GM23338 (cell line): ENCODE measurements at regions not wholly inside any gene's neighbourhood (a gene's known extent, or its start where the extent isn't known, plus 50 kb on each side); places are given as distances from the start of the nearest gene placed in this dataset.

Source experiments
- ATAC-seq: fragments of 200-7000 bp; cut with Tn5 transposase; 3 replicates; pipeline ENCODE4 v1.9.1; 2020
- DNase-seq: peaks from one replicate; pipeline ENCODE4 v3.0.0-alpha.2; 2015; ENCODE audit warnings: low spot score
- H2AFZ ChIP-seq: fragments of 200-600 bp; sonication (generic); 2 replicates; pipeline ENCODE4 v1.8.0; 2016; ENCODE audit warnings: antibody characterized with exemption, mild to moderate bottlenecking, moderate library complexity
- H3F3A ChIP-seq: fragments of 200-600 bp; sonication (generic); replicated peaks from 2 replicates; pipeline ENCODE4 v1.8.0; 2017; ENCODE audit warnings: antibody characterized with exemption, mixed run types, low read depth
- H3K27ac ChIP-seq: fragments of 200-600 bp; sonication (generic); 2 replicates; pipeline ENCODE4 v1.6.1; 2016; ENCODE audit warnings: low read depth
- H3K27me3 ChIP-seq: fragments of 200-600 bp; sonication (generic); 2 replicates; pipeline ENCODE4 v1.8.0; 2016; ENCODE audit warnings: mild to moderate bottlenecking, mixed run types, moderate library complexity; ENCODE audit not compliant: insufficient read depth
- H3K36me3 ChIP-seq: fragments of 200-600 bp; sonication (generic); 2 replicates; pipeline ENCODE4 v1.8.0; 2016; ENCODE audit warnings: mild to moderate bottlenecking; ENCODE audit not compliant: insufficient read depth
- H3K4me1 ChIP-seq: fragments of 200-600 bp; sonication (generic); 2 replicates; pipeline ENCODE4 v1.8.0; 2016; ENCODE audit warnings: mild to moderate bottlenecking, moderate library complexity; ENCODE audit not compliant: insufficient read depth
- H3K4me2 ChIP-seq: fragments of 200-600 bp; sonication (generic); 2 replicates; pipeline ENCODE4 v1.7.1; 2017; ENCODE audit warnings: mixed run types
- H3K4me3 ChIP-seq: fragments of 200-600 bp; sonication (generic); 2 replicates; pipeline ENCODE4 v1.6.1; 2016; ENCODE audit warnings: mixed run types
- H3K79me2 ChIP-seq: fragments of 200-600 bp; sonication (generic); replicated peaks from 2 replicates; pipeline ENCODE4 v1.8.0; 2017; ENCODE audit warnings: mild to moderate bottlenecking; ENCODE audit not compliant: insufficient read depth
- H3K9me2 ChIP-seq: fragments of 200-600 bp; sonication (generic); 2 replicates; pipeline ENCODE4 v1.8.0; 2017; ENCODE audit not compliant: insufficient read depth
- H4K20me1 ChIP-seq: fragments of 200-600 bp; sonication (generic); replicated peaks from 2 replicates; pipeline ENCODE4 v1.8.0; 2017; ENCODE audit warnings: mild to moderate bottlenecking; ENCODE audit not compliant: insufficient read depth
- H3K27ac Mint-ChIP-seq: 2 replicates; pipeline ENCODE4 v1.8.0; 2020; ENCODE audit warnings: inconsistent platforms, mild to moderate bottlenecking, moderate library complexity, mixed read lengths
- H3K27me3 Mint-ChIP-seq: 3 replicates; pipeline ENCODE4 v1.8.0; 2022; ENCODE audit warnings: low read depth, mild to moderate bottlenecking, moderate library complexity, mixed read lengths, inconsistent platforms; ENCODE audit not compliant: insufficient read depth, poor library complexity
- H3K36me3 Mint-ChIP-seq: 3 replicates; pipeline ENCODE4 v1.8.0; 2021; ENCODE audit warnings: low read depth, mild to moderate bottlenecking, inconsistent platforms, moderate library complexity, mixed read lengths
- H3K4me1 Mint-ChIP-seq: 3 replicates; pipeline ENCODE4 v1.8.0; 2020; ENCODE audit warnings: mild to moderate bottlenecking, inconsistent platforms, mixed read lengths
- H3K4me3 Mint-ChIP-seq: 3 replicates; pipeline ENCODE4 v1.8.0; 2021; ENCODE audit warnings: moderate library complexity, mild to moderate bottlenecking, inconsistent platforms, mixed read lengths
- H3K9me3 Mint-ChIP-seq: 3 replicates; pipeline ENCODE4 v1.8.0; 2020; ENCODE audit warnings: moderate library complexity, mild to moderate bottlenecking, inconsistent platforms, mixed read lengths
- CREB1 ChIP-seq: fragments of 250-450 bp; sonication (Bioruptor Pico); IDR thresholded peaks from 2 replicates; pipeline ENCODE4 v1.5.0; 2020; ENCODE audit warnings: low read depth, mild to moderate bottlenecking, moderate library complexity
- CTCF ChIP-seq, 2 experiments: fragments of 200-600 bp in 1 of 2; sonication (generic) in 1 of 2; conservative IDR thresholded peaks; 2 replicates each; pipeline versions ENCODE4 v1.5.1 to v1.6.1; 2016 to 2017; ENCODE audit warnings: antibody characterized with exemption in 2 of 2, low read depth in 2 of 2, mild to moderate bottlenecking in 2 of 2, moderate library complexity in 1 of 2
- ETS1 ChIP-seq: IDR thresholded peaks from 2 replicates; pipeline ENCODE4 v1.6.1; 2016; ENCODE audit warnings: antibody characterized with exemption
- EZH2 ChIP-seq: fragments of 200-600 bp; sonication (generic); IDR thresholded peaks from one replicate; pipeline ENCODE4 v1.8.0; 2017; ENCODE audit warnings: antibody characterized with exemption, mild to moderate bottlenecking, low read depth; ENCODE audit not compliant: unreplicated experiment
- EZH2phosphoT487 ChIP-seq: fragments of 200-600 bp; sonication (generic); IDR thresholded peaks from one replicate; pipeline ENCODE4 v1.8.1; 2018; ENCODE audit warnings: antibody characterized with exemption; ENCODE audit not compliant: unreplicated experiment
- JUNB ChIP-seq: IDR thresholded peaks from one replicate; pipeline ENCODE4 v1.6.1; 2016; ENCODE audit warnings: antibody characterized with exemption; ENCODE audit not compliant: unreplicated experiment
- NANOG ChIP-seq: IDR thresholded peaks from 2 replicates; pipeline ENCODE4 v1.6.1; 2016; ENCODE audit warnings: antibody characterized with exemption, borderline replicate concordance
- POLR2AphosphoS5 ChIP-seq: IDR thresholded peaks from 2 replicates; pipeline ENCODE4 v1.6.1; 2016; ENCODE audit warnings: antibody characterized with exemption, low read depth
- REST ChIP-seq: IDR thresholded peaks from one replicate; pipeline ENCODE4 v1.6.1; 2018; ENCODE audit warnings: antibody characterized with exemption; ENCODE audit not compliant: unreplicated experiment
- STAT1 ChIP-seq: IDR thresholded peaks from one replicate; pipeline ENCODE4 v1.6.1; 2016; ENCODE audit warnings: antibody characterized with exemption; ENCODE audit not compliant: unreplicated experiment
- ZNF114 ChIP-seq: fragments of 250-450 bp; sonication (Bioruptor Pico); IDR thresholded peaks from 2 replicates; pipeline ENCODE4 v1.5.0; 2020; ENCODE audit warnings: mild to moderate bottlenecking, moderate library complexity
- ZNF331 ChIP-seq: fragments of 250-450 bp; sonication (Bioruptor Pico); IDR thresholded peaks from 2 replicates; pipeline ENCODE4 v1.5.0; 2020; ENCODE audit warnings: low read depth, mild to moderate bottlenecking, moderate library complexity
- ZNF462 ChIP-seq: fragments of 250-450 bp; sonication (Bioruptor Pico); IDR thresholded peaks from 2 replicates; pipeline ENCODE4 v1.5.0; 2020; ENCODE audit warnings: mild to moderate bottlenecking, moderate library complexity

GRCh38 chr4:147284256-147284835 is 196.6 kb upstream of the EDNRA start:
- Histone ChIP-seq H3K4me1 (no peaks in the 10 kb centered on the region), H3K27me3 (no peaks in the 10 kb centered on the region), H2AFZ (no peak overlapping the region), H3K4me2 (no peak overlapping the region), H4K20me1 (no peaks in the 10 kb centered on the region), H3K36me3 (no peaks in the 10 kb centered on the region), H3F3A (no peaks in the 10 kb centered on the region), H3K27ac (no peak overlapping the region), H3K4me3 (no peak overlapping the region), H3K9me2 (peaks cover 4% of the 10 kb centered on the region), H3K79me2 (no peaks in the 10 kb centered on the region)
- TF ChIP-seq NANOG (no peak), POLR2AphosphoS5 (no peak), JUNB (no peak), ZNF114 (CRISPR knock-in tag) (no peak), EZH2 (no peak), CTCF (conservative IDR thresholded peaks at IDR 0.05; ENCODE audit: low read depth in 2 of 2) (no peak), CREB1 (CRISPR knock-in tag) (no peak), REST (no peak), ZNF331 (CRISPR knock-in tag) (no peak), ZNF462 (no peak), STAT1 (no peak), ETS1 (no peak), EZH2phosphoT487 (no peak)
- H3K27ac Mint-ChIP-seq: no peak overlapping the region
- no peak overlapping the region for H3K4me3 Mint-ChIP-seq
- H3K27me3 Mint-ChIP-seq: peaks cover 6% of the 10 kb centered on the region
- no peaks in the 10 kb centered on the region for H3K4me1 Mint-ChIP-seq
- H3K36me3 Mint-ChIP-seq: no peaks in the 10 kb centered on the region
- no peak for ATAC-seq
- 0 out of 3 replicates have a peak, but pooled peaks cover 9% of the 10 kb centered on the region for H3K9me3 Mint-ChIP-seq
- DNase-seq: no peak
